Endothelial cell of umbilical vein (primary cell): ENCODE measurements at regions not wholly inside any gene's neighbourhood (a gene's known extent, or its start where the extent isn't known, plus 50 kb on each side); places are given as distances from the start of the nearest gene placed in this dataset.

Experiments used
- CTCF ChIP-seq, 2 donors: IDR thresholded peaks; 1 replicate in 1 of 2; 2 replicates in 1 of 2; pipeline ENCODE4 v1.5.1; 2011; ENCODE audit warnings: low read length in 2 of 2, mild to moderate bottlenecking in 2 of 2, moderate library complexity in 2 of 2, control low read depth in 1 of 2, inconsistent platforms in 1 of 2, low read depth in 1 of 2; ENCODE audit not compliant: insufficient read depth in 1 of 2; ENCODE audit errors: extremely low read depth in 1 of 2
- EZH2 ChIP-seq: IDR thresholded peaks from 2 replicates; pipeline ENCODE4 v1.6.1; 2012; ENCODE audit warnings: borderline replicate concordance, low read depth, mild to moderate bottlenecking, moderate library complexity, low read length, inconsistent platforms; ENCODE audit not compliant: severe bottlenecking
- FOS ChIP-seq: IDR thresholded peaks from 2 replicates; pipeline ENCODE4 v1.6.1; 2011; ENCODE audit warnings: mild to moderate bottlenecking, low read length, moderate library complexity, borderline replicate concordance; ENCODE audit not compliant: insufficient read depth
- JUN ChIP-seq: IDR thresholded peaks from 2 replicates; pipeline ENCODE4 v1.6.1; 2011; ENCODE audit warnings: borderline replicate concordance, low read depth; ENCODE audit not compliant: insufficient read length, insufficient read depth
- MAX ChIP-seq: IDR thresholded peaks from 2 replicates; pipeline ENCODE4 v1.6.1; 2011; ENCODE audit not compliant: insufficient read depth, insufficient read length
- MYC ChIP-seq: IDR thresholded peaks from one replicate; pipeline ENCODE4 v1.6.1; 2011; ENCODE audit warnings: mild to moderate bottlenecking, low read depth, low read length
- POLR2A ChIP-seq: IDR thresholded peaks from 2 replicates; pipeline ENCODE4 v1.6.1; 2012; ENCODE audit warnings: low read depth, mild to moderate bottlenecking, control low read depth, low read length
- POLR2AphosphoS5 ChIP-seq: IDR thresholded peaks from 2 replicates; pipeline ENCODE4 v1.6.1; 2012; ENCODE audit warnings: low read depth, mild to moderate bottlenecking, control low read depth, low read length, moderate library complexity; ENCODE audit not compliant: insufficient read depth

- no peak for TF ChIP-seq POLR2A
- no peak for TF ChIP-seq CTCF (IDR thresholded peaks at IDR 0.05; ENCODE audit: extremely low read depth in 1 of 2, insufficient read depth in 1 of 2, low read depth in 1 of 2, low read length in 2 of 2)
- no peak for TF ChIP-seq JUN
- no peak for TF ChIP-seq EZH2
- TF ChIP-seq POLR2AphosphoS5 = no peak
- no peak for TF ChIP-seq MAX
- TF ChIP-seq FOS = no peak
- no peak for TF ChIP-seq MYC
Observed at GRCh38 chr2:7759898-7760297, 842.7 kb downstream of the RNF144A start.
